SK-N-SH (cell line): ENCODE measurements at regions not wholly inside any gene's neighbourhood (a gene's known extent, or its start where the extent isn't known, plus 50 kb on each side); places are given as distances from the start of the nearest gene placed in this dataset.

Experiments used
- CTCF ChIA-PET: fragments of 300-600, 350-600 bp; formaldehyde crosslinking; extraction: SDS; loops from one replicate; lab custom pipeline; 2021; lab: Yijun Ruan, JAX
- POLR2A ChIA-PET: fragments of 350-600 bp; sonication (Branson Sonifier 250); formaldehyde crosslinking; extraction: SDS; loops from one replicate; lab custom pipeline; 2020; ENCODE audit warnings: antibody characterized with exemption, inconsistent platforms; lab: Yijun Ruan, JAX
- DNase-seq: peaks from one replicate; pipeline ENCODE4 v3.0.0; 2012
- H2AFZ ChIP-seq: fragments of 200-600 bp; sonication (generic); 2 replicates; pipeline ENCODE4 v1.8.1; 2016; ENCODE audit warnings: antibody characterized with exemption, mild to moderate bottlenecking, low read depth
- H3F3A ChIP-seq: fragments of 200-600 bp; sonication (generic); replicated peaks from 2 replicates; pipeline ENCODE3; 2016; ENCODE audit warnings: antibody characterized with exemption, mild to moderate bottlenecking; ENCODE audit not compliant: insufficient read depth
- H3K27ac ChIP-seq, 2 experiments: fragments of 200-500 bp in 1 of 2; fragments of 200-600 bp in 1 of 2; sonication (Bioruptor generic) in 1 of 2; sonication (generic), shearing (Covaris generic) in 1 of 2; 2 replicates each; pipeline versions ENCODE4 v1.5.1 to v1.6.1; 2014 to 2016; ENCODE audit warnings: low read depth in 2 of 2, inconsistent platforms in 1 of 2, low read length in 1 of 2, mild to moderate bottlenecking in 1 of 2, mixed read lengths in 1 of 2
- H3K27me3 ChIP-seq: fragments of 200-600 bp; sonication (generic), shearing (Covaris generic); 2 replicates; pipeline ENCODE4 v1.6.1; 2016; ENCODE audit warnings: mixed run types; ENCODE audit not compliant: insufficient read depth
- H3K36me3 ChIP-seq, 2 experiments: fragments of 200-500 bp in 1 of 2; fragments of 200-600 bp in 1 of 2; sonication (Bioruptor generic) in 1 of 2; sonication (generic) in 1 of 2; replicated peaks in 1 of 2; 2 replicates each; pipeline versions ENCODE3 to v1.5.1; 2014 to 2016; ENCODE audit warnings: low read length in 1 of 2, mild to moderate bottlenecking in 1 of 2; ENCODE audit not compliant: insufficient read depth in 2 of 2, control insufficient read depth in 1 of 2
- H3K4me1 ChIP-seq, 2 experiments: fragments of 200-500 bp in 1 of 2; fragments of 200-600 bp in 1 of 2; sonication (Bioruptor generic) in 1 of 2; sonication (generic), shearing (Covaris generic) in 1 of 2; 2 replicates each; pipeline versions ENCODE4 v1.5.1 to v1.6.1; 2014 to 2016; ENCODE audit warnings: low read depth in 1 of 2, low read length in 1 of 2, mixed run types in 1 of 2; ENCODE audit not compliant: insufficient read depth in 2 of 2, control insufficient read depth in 1 of 2
- H3K4me2 ChIP-seq: fragments of 200-600 bp; sonication (generic), shearing (Covaris generic); 2 replicates; pipeline ENCODE4 v1.6.1; 2017; ENCODE audit warnings: mixed run types
- H3K4me3 ChIP-seq, 2 experiments: fragments of 200-500 bp in 1 of 2; fragments of 200-600 bp in 1 of 2; sonication (Bioruptor generic) in 1 of 2; sonication (generic), shearing (Covaris generic) in 1 of 2; 2 replicates each; pipeline versions ENCODE4 v1.5.1 to v1.8.1; 2014 to 2016; ENCODE audit warnings: low read depth in 2 of 2, inconsistent platforms in 1 of 2, low read length in 1 of 2, mild to moderate bottlenecking in 1 of 2, mixed read lengths in 1 of 2, moderate library complexity in 1 of 2
- H3K79me2 ChIP-seq: fragments of 200-600 bp; sonication (generic); 2 replicates; pipeline ENCODE4 v1.8.1; 2017; ENCODE audit warnings: mild to moderate bottlenecking; ENCODE audit not compliant: insufficient read depth
- H3K9ac ChIP-seq: fragments of 200-600 bp; sonication (generic); 2 replicates; pipeline ENCODE4 v1.6.1; 2017; ENCODE audit warnings: mixed run types
- H3K9me2 ChIP-seq: fragments of 200-600 bp; sonication (generic); 2 replicates; pipeline ENCODE4 v1.6.1; 2017; ENCODE audit warnings: mixed run types
- H3K9me3 ChIP-seq: fragments of 200-600 bp; sonication (generic); 2 replicates; pipeline ENCODE4 v1.6.1; 2017; ENCODE audit warnings: mixed run types, mild to moderate bottlenecking, moderate library complexity
- H4K20me1 ChIP-seq: fragments of 200-600 bp; sonication (generic); 2 replicates; pipeline ENCODE4 v1.6.1; 2017; ENCODE audit warnings: mild to moderate bottlenecking, mixed run types; ENCODE audit not compliant: insufficient read depth
- CTCF ChIP-seq: fragments of 200-600 bp; sonication (generic); IDR thresholded peaks from 2 replicates; pipeline ENCODE4 v1.6.1; 2017; ENCODE audit warnings: antibody characterized with exemption, mild to moderate bottlenecking, moderate library complexity
- GABPA ChIP-seq: IDR thresholded peaks from 2 replicates; pipeline ENCODE4 v1.4.0; 2012; ENCODE audit warnings: low read depth, mild to moderate bottlenecking
- GATA2 ChIP-seq: sonication (generic); formaldehyde crosslinking; IDR thresholded peaks from 2 replicates; pipeline ENCODE4 v1.5.0; 2020; ENCODE audit warnings: mild to moderate bottlenecking, missing genetic modification reagents
- IRF3 ChIP-seq: fragments of 150-350 bp; IDR thresholded peaks from 2 replicates; pipeline ENCODE4 v1.6.1; 2016; ENCODE audit warnings: mild to moderate bottlenecking, low read depth, low read length
- JUND ChIP-seq: IDR thresholded peaks from 2 replicates; pipeline ENCODE4 v1.4.0; 2012
- MAX ChIP-seq: IDR thresholded peaks from 2 replicates; pipeline ENCODE4 v1.4.0; 2012; ENCODE audit warnings: low read depth
- PBX3 ChIP-seq: IDR thresholded peaks from 2 replicates; pipeline ENCODE4; 2012
- RXRA ChIP-seq: IDR thresholded peaks from 2 replicates; pipeline ENCODE4 v1.4.0; 2012; ENCODE audit warnings: low read depth, mild to moderate bottlenecking, borderline replicate concordance
- SMC3 ChIP-seq: IDR thresholded peaks from 2 replicates; pipeline ENCODE4 v1.6.1; 2012; ENCODE audit warnings: low read depth, low read length, improper control_type of control experiment
- TAF1 ChIP-seq: IDR thresholded peaks from 2 replicates; pipeline ENCODE4 v1.6.1; 2012; ENCODE audit warnings: low read depth, mild to moderate bottlenecking, low read length, moderate library complexity, borderline replicate concordance
- TCF12 ChIP-seq: IDR thresholded peaks from 2 replicates; pipeline ENCODE4 v1.4.0; 2012
- USF2 ChIP-seq: fragments of 150-350 bp; IDR thresholded peaks from 2 replicates; pipeline ENCODE4 v1.6.1; 2017; ENCODE audit warnings: antibody characterized with exemption, low read length, low read depth, borderline replicate concordance
- WGBS: methylation state at CpG from one replicate; pipeline ENCODE4 v1.1.6; 2017; ENCODE audit warnings: low lambda C conversion rate; 5-methylcytosine and 5-hydroxymethylcytosine counted together

GRCh38 chr6:87788141-87788540 lies 86.1 kb upstream of the AKIRIN2 start (continued):
- TF ChIP-seq PBX3 (no peak), TCF12 (no peak)

- Histone ChIP-seq H3K27ac (no peak overlapping the region), H3K9me2 (no peaks in the 10 kb centered on the region), H3K36me3 (no peaks in the 10 kb centered on the region), H3K4me1 (peaks cover 0 to 12% of the 10 kb centered on the region in 2 experiments; a peak in 1 of 4 replicates), H3K4me2 (no peak overlapping the region), H3K4me3 (no peak overlapping the region), H3K27me3 (no peaks in the 10 kb centered on the region; the same call in 1 of the 2 replicates), H3K9me3 (no peaks in the 10 kb centered on the region), H4K20me1 (no peaks in the 10 kb centered on the region), H3F3A (no peaks in the 10 kb centered on the region), H3K9ac (no peak overlapping the region), H3K79me2 (no peaks in the 10 kb centered on the region), H2AFZ (no peak overlapping the region)
- TF ChIP-seq MAX: no peak
- no peak for TF ChIP-seq TAF1
- 54% methylated on average over 2 of the region's 2 CpGs for WGBS
- POLR2A ChIA-PET: no interaction called here
- CTCF ChIA-PET: no interaction called here
- no peak for DNase-seq
Measured at GRCh38 chr6:87785229-87785862, 83.3 kb upstream of the AKIRIN2 start.

GRCh38 chr6:87784690-87785089 lies 82.7 kb upstream of the AKIRIN2 start:
- Histone ChIP-seq H3K9ac (no peak overlapping the region), H3K4me2 (no peak overlapping the region), H2AFZ (no peak overlapping the region), H3K36me3 (no peaks in the 10 kb centered on the region), H3K9me3 (no peaks in the 10 kb centered on the region), H4K20me1 (no peaks in the 10 kb centered on the region), H3K27ac (no peak overlapping the region), H3F3A (no peaks in the 10 kb centered on the region), H3K79me2 (no peaks in the 10 kb centered on the region), H3K9me2 (no peaks in the 10 kb centered on the region), H3K4me3 (no peak overlapping the region), H3K4me1 (peaks cover 0 to 9% of the 10 kb centered on the region in 2 experiments; a peak in 1 of 4 replicates), H3K27me3 (no peaks in the 10 kb centered on the region; the same call in 1 of the 2 replicates)
- ChIA-PET POLR2A (no interaction called here), CTCF (no interaction called here)
- 95% methylated on average over 2 of the region's 2 CpGs for WGBS
- TF ChIP-seq CTCF: no peak
- TF ChIP-seq IRF3: no peak
- no peak for TF ChIP-seq RXRA
- no peak for TF ChIP-seq MAX
- no peak for TF ChIP-seq PBX3
- no peak for TF ChIP-seq TAF1
- TF ChIP-seq JUND: no peak
- no peak for TF ChIP-seq GATA2 (CRISPR knock-in tag)
- no peak for TF ChIP-seq GABPA
- no peak for TF ChIP-seq USF2
- no peak for TF ChIP-seq SMC3
- no peak for DNase-seq
